ENCODE measurements at regions not wholly inside any gene's neighbourhood (a gene's known extent, or its start where the extent isn't known, plus 50 kb on each side); places are given as distances from the start of the nearest gene placed in this dataset.
"Not testable (repeated sequence)": the region's sequence is repeated elsewhere in the genome, so short reads cannot be mapped to it uniquely, and the experiment has no call there.

DNA sequence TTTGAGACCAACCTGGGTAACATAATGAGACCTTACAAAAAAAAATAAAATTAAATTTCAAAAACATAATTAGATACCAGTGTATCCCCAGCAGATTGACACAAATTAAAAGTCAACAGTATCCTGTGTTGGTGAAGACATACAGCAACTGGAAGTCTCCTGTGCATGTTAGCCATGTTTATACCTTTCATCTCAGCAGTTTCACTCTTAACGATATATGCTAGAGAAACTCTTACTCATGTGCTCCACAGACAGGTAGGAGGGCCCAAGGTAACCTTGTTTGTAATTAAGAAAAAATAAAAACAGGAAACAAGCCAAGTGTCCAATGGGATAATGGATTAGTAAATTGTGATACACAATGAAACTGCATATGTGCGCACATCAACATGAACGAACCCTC, 50.1 kb upstream of the N4BP3 start:
- BruUV-seq (replicated peaks), result no TSS peak

DNA sequence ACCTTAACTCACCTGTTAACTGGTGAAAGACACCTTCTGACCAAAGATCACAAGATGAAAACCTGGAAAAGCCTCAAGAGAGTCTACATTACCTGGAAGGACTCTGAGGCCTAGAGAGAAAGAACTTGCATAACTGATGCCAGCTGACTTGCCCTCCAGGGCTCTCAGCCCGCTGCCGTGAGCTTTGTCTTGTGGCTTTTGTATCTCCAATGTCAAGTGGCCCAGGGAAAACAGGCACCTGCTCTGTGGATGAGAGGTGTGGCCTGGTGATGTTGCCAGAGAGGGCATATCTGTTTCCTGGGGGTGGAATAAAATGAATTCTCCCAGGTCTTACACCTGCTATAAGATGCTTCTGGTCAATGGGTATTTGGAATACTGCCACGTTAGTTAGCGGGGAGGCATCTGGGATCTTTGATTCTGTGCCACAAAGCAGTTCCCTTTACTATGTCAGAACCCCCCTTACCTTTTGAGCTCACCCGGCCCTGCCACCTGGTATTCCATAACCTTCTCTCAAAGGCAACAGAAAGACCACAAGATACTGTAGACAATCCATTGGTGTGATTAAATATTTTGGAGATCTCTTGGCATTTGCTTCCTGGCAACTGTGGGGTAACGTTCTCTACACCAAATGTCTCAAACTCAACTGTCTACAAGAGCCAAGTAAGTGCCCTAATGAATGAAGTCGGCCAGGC, 54.9 kb upstream of the N4BP3 start:
- ChIA-PET POLR2A (no interaction called here), CTCF (interaction anchor here (0.6 to 1.8 kb wide), 5 partner anchors 15 to 1060 kb away, joined by 3 to 5 read pairs (median 4); no protein-coding TSS in a partner anchor)
- H3K27ac Mint-ChIP-seq (ENCODE audit: low read depth, unreplicated experiment), result no peak overlapping the region
- TF ChIP-seq, protein P1, sequence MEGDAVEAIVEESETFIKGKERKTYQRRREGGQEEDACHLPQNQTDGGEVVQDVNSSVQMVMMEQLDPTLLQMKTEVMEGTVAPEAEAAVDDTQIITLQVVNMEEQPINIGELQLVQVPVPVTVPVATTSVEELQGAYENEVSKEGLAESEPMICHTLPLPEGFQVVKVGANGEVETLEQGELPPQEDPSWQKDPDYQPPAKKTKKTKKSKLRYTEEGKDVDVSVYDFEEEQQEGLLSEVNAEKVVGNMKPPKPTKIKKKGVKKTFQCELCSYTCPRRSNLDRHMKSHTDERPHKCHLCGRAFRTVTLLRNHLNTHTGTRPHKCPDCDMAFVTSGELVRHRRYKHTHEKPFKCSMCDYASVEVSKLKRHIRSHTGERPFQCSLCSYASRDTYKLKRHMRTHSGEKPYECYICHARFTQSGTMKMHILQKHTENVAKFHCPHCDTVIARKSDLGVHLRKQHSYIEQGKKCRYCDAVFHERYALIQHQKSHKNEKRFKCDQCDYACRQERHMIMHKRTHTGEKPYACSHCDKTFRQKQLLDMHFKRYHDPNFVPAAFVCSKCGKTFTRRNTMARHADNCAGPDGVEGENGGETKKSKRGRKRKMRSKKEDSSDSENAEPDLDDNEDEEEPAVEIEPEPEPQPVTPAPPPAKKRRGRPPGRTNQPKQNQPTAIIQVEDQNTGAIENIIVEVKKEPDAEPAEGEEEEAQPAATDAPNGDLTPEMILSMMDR (IDR thresholded peaks at IDR 0.05; ENCODE audit: unreplicated experiment), result no peak
- peaks cover 19% of the 10 kb centered on the region for H3K27me3 Mint-ChIP-seq (ENCODE audit: insufficient read depth, unreplicated experiment)
- H3K9me3 Mint-ChIP-seq (ENCODE audit: unreplicated experiment), result no peaks in the 10 kb centered on the region
- no peak overlapping the region for H3K4me3 Mint-ChIP-seq (ENCODE audit: unreplicated experiment)
- intact Hi-C loops (cut with micrococcal nuclease), result no loop called here
- H3K4me1 Mint-ChIP-seq (ENCODE audit: insufficient read depth, unreplicated experiment), result no peaks in the 10 kb centered on the region
- no peak for DNase-seq (ENCODE audit: unreplicated experiment)
- no TSS peak for BruUV-seq (replicated peaks)
- no peaks in the 10 kb centered on the region for H3K36me3 Mint-ChIP-seq (ENCODE audit: insufficient read depth, unreplicated experiment)

More for the DNA sequence above, 50.1 kb upstream of the N4BP3 start:
- no peak overlapping the region for H3K4me3 Mint-ChIP-seq (ENCODE audit: unreplicated experiment)
- H3K27me3 Mint-ChIP-seq (ENCODE audit: insufficient read depth, unreplicated experiment), result peaks cover 19% of the 10 kb centered on the region
- TF ChIP-seq, protein P1 (IDR thresholded peaks at IDR 0.05; ENCODE audit: unreplicated experiment), result no peak
- ChIA-PET POLR2A (no interaction called here), CTCF (interaction anchor here (0.6 to 2.2 kb wide), 10 partner anchors 8 to 456 kb away, joined by 3 to 15 read pairs (median 5); no protein-coding TSS in a partner anchor)
- no peaks in the 10 kb centered on the region for H3K9me3 Mint-ChIP-seq (ENCODE audit: unreplicated experiment)
- intact Hi-C loops (cut with micrococcal nuclease), result loop anchor here (5.0 to 10.0 kb wide), 2 partner anchors 131 to 168 kb away; no protein-coding TSS in a partner anchor
- no peak overlapping the region for H3K27ac Mint-ChIP-seq (ENCODE audit: low read depth, unreplicated experiment)
- H3K36me3 Mint-ChIP-seq (ENCODE audit: insufficient read depth, unreplicated experiment), result no peaks in the 10 kb centered on the region
- no peak for DNase-seq (ENCODE audit: unreplicated experiment)
- H3K4me1 Mint-ChIP-seq (ENCODE audit: insufficient read depth, unreplicated experiment), result no peaks in the 10 kb centered on the region

GRCh38 chr5:178057839-178058238, 55.5 kb upstream of the N4BP3 start:
- no TSS peak for BruUV-seq (replicated peaks)
- POLR2A ChIA-PET, result no interaction called here
- CTCF ChIA-PET, result interaction anchor here (0.6 to 1.8 kb wide), 4 partner anchors 16 to 124 kb away, joined by 3 to 5 read pairs (median 4); no protein-coding TSS in a partner anchor
- Mint-ChIP-seq H3K9me3 (ENCODE audit: unreplicated experiment) (no peaks in the 10 kb centered on the region), H3K27me3 (ENCODE audit: insufficient read depth, unreplicated experiment) (peaks cover 19% of the 10 kb centered on the region), H3K4me1 (ENCODE audit: insufficient read depth, unreplicated experiment) (no peaks in the 10 kb centered on the region), H3K27ac (ENCODE audit: low read depth, unreplicated experiment) (no peak overlapping the region), H3K4me3 (ENCODE audit: unreplicated experiment) (no peak overlapping the region), H3K36me3 (ENCODE audit: insufficient read depth, unreplicated experiment) (no peaks in the 10 kb centered on the region)
- intact Hi-C loops (cut with micrococcal nuclease), result no loop called here
- TF ChIP-seq, protein P1 (IDR thresholded peaks at IDR 0.05; ENCODE audit: unreplicated experiment), result no peak
- no peak for DNase-seq (ENCODE audit: unreplicated experiment)

DNA sequence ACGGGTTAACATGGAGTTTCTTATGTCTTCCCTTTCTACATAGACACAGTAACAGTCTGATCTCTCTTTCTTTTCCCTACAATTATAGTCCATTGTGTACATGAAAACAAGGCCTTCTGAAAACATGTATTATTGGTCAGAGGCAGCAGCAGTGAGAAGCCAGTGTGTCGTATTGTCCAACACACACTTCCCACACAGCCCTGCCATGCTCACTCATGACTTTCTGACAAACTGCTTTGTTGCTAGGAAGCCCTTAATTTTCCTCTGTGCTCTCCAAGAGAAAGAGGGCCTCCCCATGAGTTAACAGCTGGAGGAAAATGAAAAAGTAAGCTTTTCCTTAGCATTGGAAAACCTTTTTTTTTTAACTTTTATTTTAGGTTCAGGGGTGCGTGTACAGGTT, 56.4 kb upstream of the N4BP3 start:
- peaks cover 19% of the 10 kb centered on the region for H3K27me3 Mint-ChIP-seq (ENCODE audit: insufficient read depth, unreplicated experiment)
- no peaks in the 10 kb centered on the region for H3K9me3 Mint-ChIP-seq (ENCODE audit: unreplicated experiment)
- ChIA-PET POLR2A (no interaction called here), CTCF (interaction anchor here (1.0 kb wide), 1 partner anchor 18 kb away, joined by 5 read pairs; no protein-coding TSS in a partner anchor)
- intact Hi-C loops (cut with micrococcal nuclease), result no loop called here
- H3K4me3 Mint-ChIP-seq (ENCODE audit: unreplicated experiment), result no peak overlapping the region
- no peak overlapping the region for H3K27ac Mint-ChIP-seq (ENCODE audit: low read depth, unreplicated experiment)
- TF ChIP-seq, protein P1 (IDR thresholded peaks at IDR 0.05; ENCODE audit: unreplicated experiment), result no peak
- no TSS peak for BruUV-seq (replicated peaks)
- H3K4me1 Mint-ChIP-seq (ENCODE audit: insufficient read depth, unreplicated experiment), result no peaks in the 10 kb centered on the region
- DNase-seq (ENCODE audit: unreplicated experiment), result no peak
- H3K36me3 Mint-ChIP-seq (ENCODE audit: insufficient read depth, unreplicated experiment), result no peaks in the 10 kb centered on the region

- TSS peak; percentile 70 for BruUV-seq (replicated peaks)
- intact Hi-C loops (cut with micrococcal nuclease); H3K9me3 Mint-ChIP-seq (ENCODE audit: unreplicated experiment); DNase-seq (ENCODE audit: unreplicated experiment); H3K27me3 Mint-ChIP-seq (ENCODE audit: insufficient read depth, unreplicated experiment); H3K27ac Mint-ChIP-seq (ENCODE audit: low read depth, unreplicated experiment); H3K4me1 Mint-ChIP-seq (ENCODE audit: insufficient read depth, unreplicated experiment); H3K36me3 Mint-ChIP-seq (ENCODE audit: insufficient read depth, unreplicated experiment); CTCF ChIA-PET; POLR2A ChIA-PET; H3K4me3 Mint-ChIP-seq (ENCODE audit: unreplicated experiment): not testable (repeated sequence)
Measured at GRCh38 chr5:178055536-178055935, 57.8 kb upstream of the N4BP3 start.

- H3K36me3 Mint-ChIP-seq (ENCODE audit: insufficient read depth, unreplicated experiment); H3K27me3 Mint-ChIP-seq (ENCODE audit: insufficient read depth, unreplicated experiment); H3K4me1 Mint-ChIP-seq (ENCODE audit: insufficient read depth, unreplicated experiment); intact Hi-C loops (cut with micrococcal nuclease); BruUV-seq (replicated peaks); DNase-seq (ENCODE audit: unreplicated experiment); H3K9me3 Mint-ChIP-seq (ENCODE audit: unreplicated experiment); CTCF ChIA-PET; POLR2A ChIA-PET; H3K27ac Mint-ChIP-seq (ENCODE audit: low read depth, unreplicated experiment); H3K4me3 Mint-ChIP-seq (ENCODE audit: unreplicated experiment): not testable (repeated sequence)
Measured at GRCh38 chr5:178052062-178052461, 56.0 kb upstream of the PROP1 start.
